LNCAP (cell line): ENCODE measurements at regions not wholly inside any gene's neighbourhood (a gene's known extent, or its start where the extent isn't known, plus 50 kb on each side); places are given as distances from the start of the nearest gene placed in this dataset.

Experiments used
- CTCF ChIP-seq: fragments of 450-650 bp; IDR thresholded peaks from 2 replicates; pipeline ENCODE4 v1.5.1; 2017; ENCODE audit warnings: mild to moderate bottlenecking

GRCh38 chr12:19706936-19707335, 267.6 kb downstream of the AEBP2 start:
- no peak for TF ChIP-seq CTCF

GRCh38 chr12:19707948-19708409, 268.7 kb downstream of the AEBP2 start:
- TF ChIP-seq CTCF: no peak

GRCh38 chr12:19709889-19710288, 270.6 kb downstream of the AEBP2 start:
- no peak for TF ChIP-seq CTCF

GRCh38 chr12:19710811-19711793, 271.8 kb downstream of the AEBP2 start:
- no peak for TF ChIP-seq CTCF

- no peak for TF ChIP-seq CTCF
These were observed 272.7 kb downstream of the AEBP2 start for GRCh38 chr12:19712041-19712440.

- TF ChIP-seq CTCF: no peak
These were observed 279.1 kb downstream of the AEBP2 start for GRCh38 chr12:19718401-19718800.

- TF ChIP-seq CTCF: no peak
These were observed 280.4 kb downstream of the AEBP2 start for GRCh38 chr12:19719672-19720071.
